Hepatocyte (in vitro differentiated cells): ENCODE measurements at regions not wholly inside any gene's neighbourhood (a gene's known extent, or its start where the extent isn't known, plus 50 kb on each side); places are given as distances from the start of the nearest gene placed in this dataset.

Source experiments
- EZH2 ChIP-seq: fragments of 200-600 bp; sonication (generic); IDR thresholded peaks from 2 replicates; pipeline ENCODE4 v1.6.1; 2016; ENCODE audit warnings: antibody characterized with exemption, mild to moderate bottlenecking, borderline replicate concordance
- EZH2phosphoT487 ChIP-seq: fragments of 200-600 bp; sonication (generic); IDR thresholded peaks from one replicate; pipeline ENCODE4 v1.6.1; 2018; ENCODE audit warnings: antibody characterized with exemption, mild to moderate bottlenecking, low read depth, moderate library complexity; ENCODE audit not compliant: unreplicated experiment, severe bottlenecking
- TF ChIP-seq, protein P1 (sequence below): fragments of 200-600 bp; sonication (generic); IDR thresholded peaks from 2 replicates; pipeline ENCODE4 v1.5.1; 2016; ENCODE audit warnings: antibody characterized with exemption, mild to moderate bottlenecking; ENCODE audit not compliant: poor library complexity

GRCh38 chr3:68458581-68458980 lies 473.8 kb downstream of the TAFA4 start:
- no peak for TF ChIP-seq EZH2
- TF ChIP-seq, protein P1, sequence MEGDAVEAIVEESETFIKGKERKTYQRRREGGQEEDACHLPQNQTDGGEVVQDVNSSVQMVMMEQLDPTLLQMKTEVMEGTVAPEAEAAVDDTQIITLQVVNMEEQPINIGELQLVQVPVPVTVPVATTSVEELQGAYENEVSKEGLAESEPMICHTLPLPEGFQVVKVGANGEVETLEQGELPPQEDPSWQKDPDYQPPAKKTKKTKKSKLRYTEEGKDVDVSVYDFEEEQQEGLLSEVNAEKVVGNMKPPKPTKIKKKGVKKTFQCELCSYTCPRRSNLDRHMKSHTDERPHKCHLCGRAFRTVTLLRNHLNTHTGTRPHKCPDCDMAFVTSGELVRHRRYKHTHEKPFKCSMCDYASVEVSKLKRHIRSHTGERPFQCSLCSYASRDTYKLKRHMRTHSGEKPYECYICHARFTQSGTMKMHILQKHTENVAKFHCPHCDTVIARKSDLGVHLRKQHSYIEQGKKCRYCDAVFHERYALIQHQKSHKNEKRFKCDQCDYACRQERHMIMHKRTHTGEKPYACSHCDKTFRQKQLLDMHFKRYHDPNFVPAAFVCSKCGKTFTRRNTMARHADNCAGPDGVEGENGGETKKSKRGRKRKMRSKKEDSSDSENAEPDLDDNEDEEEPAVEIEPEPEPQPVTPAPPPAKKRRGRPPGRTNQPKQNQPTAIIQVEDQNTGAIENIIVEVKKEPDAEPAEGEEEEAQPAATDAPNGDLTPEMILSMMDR, result no peak
- TF ChIP-seq EZH2phosphoT487, result no peak
